ENCODE measurements at regions not wholly inside any gene's neighbourhood (a gene's known extent, or its start where the extent isn't known, plus 50 kb on each side); places are given as distances from the start of the nearest gene placed in this dataset.

DNA sequence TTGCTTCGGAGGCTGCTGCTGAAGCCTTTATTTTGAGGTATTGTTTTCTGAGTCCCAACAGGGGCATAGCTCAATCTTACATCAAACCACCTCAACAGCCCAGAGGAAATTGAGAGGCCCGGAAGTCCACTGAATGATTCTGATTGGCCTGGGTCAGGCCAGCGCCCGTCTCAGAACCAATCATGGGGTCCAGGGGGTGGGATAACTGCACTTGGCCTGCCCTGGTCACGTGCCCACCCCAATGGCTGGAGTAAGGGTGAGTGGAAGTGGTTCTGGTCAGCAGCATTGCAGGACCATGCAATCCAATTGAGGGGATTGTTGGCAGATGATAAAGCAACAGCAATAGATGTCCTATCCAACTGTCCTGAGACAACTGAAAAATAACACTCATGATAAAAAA is 190.6 kb downstream of the HERPUD2 start:
- Mint-ChIP-seq H3K9me3 (no peaks in the 10 kb centered on the region), H3K4me3 (no peak overlapping the region), H3K27me3 (peaks cover 0 to 20% of the 10 kb centered on the region in 2 donors), H3K4me1 (no peaks in the 10 kb centered on the region), H3K36me3 (no peaks in the 10 kb centered on the region), H3K27ac (no peak overlapping the region)
- Histone ChIP-seq H3K4me1 (ENCODE audit: insufficient read depth, low read length) (no peaks in the 10 kb centered on the region), H3K27ac (ENCODE audit: low read depth, low read length) (no peak overlapping the region), H3K36me3 (ENCODE audit: insufficient read depth, low read length) (no peaks in the 10 kb centered on the region), H3K27me3 (ENCODE audit: insufficient read depth, low read length, poor library complexity, severe bottlenecking) (no peaks in the 10 kb centered on the region), H3K9me3 (ENCODE audit: low read length) (no peaks in the 10 kb centered on the region), H3K4me3 (ENCODE audit: low read length) (no peak overlapping the region)
- ChIA-PET POLR2A (no interaction called here), CTCF (no interaction called here)
- no peak for DNase-seq

DNA sequence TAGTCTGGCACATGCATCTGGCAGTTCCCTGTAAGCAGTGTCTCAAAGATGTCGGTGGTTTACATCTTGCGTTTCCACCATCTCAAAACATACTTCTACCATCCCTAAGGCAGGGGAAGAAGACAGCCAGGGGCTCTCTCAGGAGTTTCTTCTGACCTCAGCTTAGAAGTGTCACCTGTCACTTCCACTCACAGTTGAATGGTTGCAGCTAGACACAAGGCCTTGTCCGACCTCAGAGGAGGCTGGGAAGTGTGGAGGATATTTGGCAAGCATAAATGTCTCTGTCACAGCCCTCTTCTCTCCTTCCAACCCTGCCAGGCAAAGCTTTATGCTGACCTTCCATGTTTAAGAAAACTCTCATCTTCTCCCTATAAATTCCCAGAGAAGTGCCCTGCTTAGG is 193.3 kb downstream of the HERPUD2 start:
- no peaks in the 10 kb centered on the region for H3K36me3 ChIP-seq (ENCODE audit: insufficient read depth, low read length)
- CTCF ChIA-PET = no interaction called here
- no peaks in the 10 kb centered on the region for H3K36me3 Mint-ChIP-seq
- POLR2A ChIA-PET = no interaction called here
- H3K9me3 Mint-ChIP-seq = no peaks in the 10 kb centered on the region
- no peak overlapping the region for H3K27ac ChIP-seq (ENCODE audit: low read depth, low read length)
- DNase-seq = no peak
- H3K4me3 Mint-ChIP-seq = no peak overlapping the region
- H3K4me3 ChIP-seq (ENCODE audit: low read length) = no peak overlapping the region
- peaks cover 6 to 26% of the 10 kb centered on the region in 2 donors for H3K27me3 Mint-ChIP-seq
- H3K27ac Mint-ChIP-seq = no peak overlapping the region
- no peaks in the 10 kb centered on the region for H3K27me3 ChIP-seq (ENCODE audit: insufficient read depth, low read length, poor library complexity, severe bottlenecking)
- no peaks in the 10 kb centered on the region for H3K9me3 ChIP-seq (ENCODE audit: low read length)
- no peaks in the 10 kb centered on the region for H3K4me1 Mint-ChIP-seq
- no peaks in the 10 kb centered on the region for H3K4me1 ChIP-seq (ENCODE audit: insufficient read depth, low read length)

DNA sequence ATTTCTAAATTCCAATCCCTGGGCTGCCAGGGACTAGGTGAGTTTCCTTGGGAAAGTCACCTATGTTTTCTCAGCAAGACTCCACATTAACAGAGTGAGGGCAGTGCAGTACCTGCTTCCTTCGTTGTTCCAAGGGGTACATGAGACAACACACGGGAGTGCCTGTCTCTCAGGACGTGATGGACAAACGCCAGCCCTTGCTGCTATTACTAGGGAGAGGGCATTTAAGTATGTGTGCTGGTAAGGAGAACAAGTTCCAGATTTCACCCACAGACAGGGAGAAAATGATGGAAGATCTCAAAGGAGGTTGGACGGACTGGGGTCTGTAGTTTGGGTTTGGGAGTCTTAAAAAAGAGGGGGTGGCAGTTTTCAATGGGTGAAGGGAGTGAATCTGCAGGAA is 195.7 kb downstream of the HERPUD2 start:
- ChIA-PET CTCF (no interaction called here), POLR2A (no interaction called here)
- Mint-ChIP-seq H3K4me3 (no peak overlapping the region), H3K9me3 (no peaks in the 10 kb centered on the region), H3K36me3 (no peaks in the 10 kb centered on the region), H3K27me3 (peaks cover 10 to 31% of the 10 kb centered on the region in 2 donors), H3K27ac (no peak overlapping the region), H3K4me1 (no peaks in the 10 kb centered on the region)
- DNase-seq = no peak
- no peak overlapping the region for H3K27ac ChIP-seq (ENCODE audit: low read depth, low read length)
- H3K27me3 ChIP-seq (ENCODE audit: insufficient read depth, low read length, poor library complexity, severe bottlenecking) = no peaks in the 10 kb centered on the region
- H3K4me1 ChIP-seq (ENCODE audit: insufficient read depth, low read length) = no peaks in the 10 kb centered on the region
- H3K36me3 ChIP-seq (ENCODE audit: insufficient read depth, low read length) = no peaks in the 10 kb centered on the region
- no peaks in the 10 kb centered on the region for H3K9me3 ChIP-seq (ENCODE audit: low read length)
- H3K4me3 ChIP-seq (ENCODE audit: low read length) = no peak overlapping the region

DNA sequence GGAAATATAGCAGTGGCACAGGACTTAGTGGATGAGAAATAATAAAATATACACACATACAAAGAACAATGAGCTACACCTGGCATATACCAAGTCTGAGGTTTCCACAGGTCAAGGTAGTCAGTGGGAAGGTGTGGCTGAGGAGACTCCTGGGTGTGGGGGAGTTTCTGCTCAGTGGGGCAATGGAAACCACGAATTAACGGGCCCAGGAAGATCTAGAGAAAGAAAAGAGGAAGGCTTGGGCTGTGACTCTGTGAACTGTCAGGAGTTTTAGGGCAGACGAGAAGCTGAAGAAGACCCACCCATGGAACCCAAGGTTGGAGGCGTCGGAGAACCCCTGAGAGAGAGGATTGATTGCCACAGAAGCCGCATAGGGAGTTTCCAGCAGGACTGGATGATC is 196.5 kb downstream of the HERPUD2 start:
- H3K4me3 Mint-ChIP-seq = no peak overlapping the region
- Histone ChIP-seq H3K9me3 (ENCODE audit: low read length) (no peaks in the 10 kb centered on the region), H3K27me3 (ENCODE audit: insufficient read depth, low read length, poor library complexity, severe bottlenecking) (no peaks in the 10 kb centered on the region), H3K36me3 (ENCODE audit: insufficient read depth, low read length) (no peaks in the 10 kb centered on the region), H3K4me3 (ENCODE audit: low read length) (no peak overlapping the region), H3K4me1 (ENCODE audit: insufficient read depth, low read length) (no peaks in the 10 kb centered on the region), H3K27ac (ENCODE audit: low read depth, low read length) (no peak overlapping the region)
- no peaks in the 10 kb centered on the region for H3K9me3 Mint-ChIP-seq
- CTCF ChIA-PET = no interaction called here
- no peaks in the 10 kb centered on the region for H3K4me1 Mint-ChIP-seq
- H3K27me3 Mint-ChIP-seq = peaks cover 10 to 26% of the 10 kb centered on the region in 2 donors
- no peaks in the 10 kb centered on the region for H3K36me3 Mint-ChIP-seq
- no peak for DNase-seq
- POLR2A ChIA-PET = no interaction called here
- no peak overlapping the region for H3K27ac Mint-ChIP-seq

DNA sequence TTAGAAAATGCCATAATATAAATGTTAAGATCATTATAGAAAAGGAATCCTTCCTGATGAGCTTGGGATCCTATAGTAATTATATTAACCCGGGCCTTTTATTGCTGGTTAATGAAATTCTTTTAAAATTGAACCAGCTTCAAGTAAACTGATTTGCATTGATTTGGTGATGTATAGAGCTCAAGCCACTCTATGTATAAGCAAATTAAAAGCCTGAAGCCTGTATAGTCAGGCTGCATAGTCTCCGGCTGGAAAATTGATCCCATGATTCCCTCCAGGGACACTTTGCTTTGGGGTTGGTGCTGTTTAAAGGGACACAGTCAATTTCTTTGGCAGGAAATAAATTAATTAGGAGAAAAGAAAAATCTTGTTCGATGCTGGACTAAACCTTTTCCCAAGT is 199.1 kb downstream of the HERPUD2 start:
- H3K4me1 Mint-ChIP-seq = no peaks in the 10 kb centered on the region
- H3K9me3 ChIP-seq (ENCODE audit: low read length) = no peaks in the 10 kb centered on the region
- H3K36me3 ChIP-seq (ENCODE audit: insufficient read depth, low read length) = no peaks in the 10 kb centered on the region
- H3K36me3 Mint-ChIP-seq = no peaks in the 10 kb centered on the region
- H3K4me3 Mint-ChIP-seq = no peak overlapping the region
- no peak for DNase-seq
- POLR2A ChIA-PET = no interaction called here
- CTCF ChIA-PET = no interaction called here
- no peak overlapping the region for H3K4me3 ChIP-seq (ENCODE audit: low read length)
- H3K27ac ChIP-seq (ENCODE audit: low read depth, low read length) = no peak overlapping the region
- no peaks in the 10 kb centered on the region for H3K4me1 ChIP-seq (ENCODE audit: insufficient read depth, low read length)
- no peaks in the 10 kb centered on the region for H3K9me3 Mint-ChIP-seq
- H3K27me3 ChIP-seq (ENCODE audit: insufficient read depth, low read length, poor library complexity, severe bottlenecking) = no peaks in the 10 kb centered on the region
- H3K27ac Mint-ChIP-seq = no peak overlapping the region
- H3K27me3 Mint-ChIP-seq = peaks cover 10 to 29% of the 10 kb centered on the region in 2 donors

DNA sequence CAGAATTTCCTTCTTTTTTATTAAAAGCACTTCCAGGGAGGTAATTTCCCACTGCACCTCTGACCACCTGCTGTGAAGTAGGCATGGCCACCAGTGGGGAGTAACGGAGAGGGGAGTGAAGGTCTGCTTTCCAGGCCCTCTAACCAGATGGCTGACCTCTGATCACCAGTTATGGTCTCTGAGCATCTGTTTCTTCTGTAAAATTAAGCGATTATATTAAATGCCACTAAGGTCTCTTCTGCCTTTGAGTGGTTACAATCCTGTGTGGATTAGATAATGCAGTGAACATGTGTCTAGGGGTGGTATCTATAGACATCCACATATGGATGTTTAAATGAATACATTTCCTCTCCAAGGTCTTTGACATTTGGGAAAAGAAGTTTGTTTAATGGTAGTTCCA is 199.6 kb downstream of the HERPUD2 start:
- H3K27me3 Mint-ChIP-seq = peaks cover 10 to 31% of the 10 kb centered on the region in 2 donors
- ChIA-PET POLR2A (no interaction called here), CTCF (no interaction called here)
- H3K9me3 ChIP-seq (ENCODE audit: low read length) = no peaks in the 10 kb centered on the region
- no peaks in the 10 kb centered on the region for H3K27me3 ChIP-seq (ENCODE audit: insufficient read depth, low read length, poor library complexity, severe bottlenecking)
- H3K4me1 Mint-ChIP-seq = no peaks in the 10 kb centered on the region
- H3K4me3 Mint-ChIP-seq = no peak overlapping the region
- no peaks in the 10 kb centered on the region for H3K36me3 Mint-ChIP-seq
- no peaks in the 10 kb centered on the region for H3K9me3 Mint-ChIP-seq
- no peak overlapping the region for H3K4me3 ChIP-seq (ENCODE audit: low read length)
- no peak overlapping the region for H3K27ac Mint-ChIP-seq
- DNase-seq = no peak
- no peak overlapping the region for H3K27ac ChIP-seq (ENCODE audit: low read depth, low read length)
- no peaks in the 10 kb centered on the region for H3K36me3 ChIP-seq (ENCODE audit: insufficient read depth, low read length)
- no peaks in the 10 kb centered on the region for H3K4me1 ChIP-seq (ENCODE audit: insufficient read depth, low read length)

DNA sequence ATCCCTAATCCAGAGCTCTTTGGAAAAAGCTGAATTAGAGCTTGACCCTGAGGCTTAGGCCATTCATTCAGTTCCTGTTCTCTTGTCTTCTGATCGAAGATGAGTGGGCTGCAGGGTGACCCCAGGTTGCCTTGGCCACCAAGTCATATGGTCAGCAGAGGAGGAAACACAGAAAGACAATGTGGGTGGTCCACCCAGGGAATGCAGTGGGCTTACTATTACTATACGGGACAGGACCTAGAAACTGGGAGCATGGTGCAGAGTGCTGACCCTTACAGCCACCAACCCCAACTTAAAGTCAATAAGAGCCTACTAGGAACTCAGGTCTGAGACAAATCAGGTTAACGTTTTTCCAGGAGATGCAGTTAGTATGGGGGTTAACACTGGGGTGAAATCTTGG is 200.5 kb downstream of the HERPUD2 start:
- Mint-ChIP-seq H3K27me3 (peaks cover 10 to 31% of the 10 kb centered on the region in 2 donors), H3K36me3 (no peaks in the 10 kb centered on the region), H3K4me3 (no peak overlapping the region), H3K4me1 (no peaks in the 10 kb centered on the region), H3K9me3 (no peaks in the 10 kb centered on the region), H3K27ac (no peak overlapping the region)
- Histone ChIP-seq H3K4me1 (ENCODE audit: insufficient read depth, low read length) (no peaks in the 10 kb centered on the region), H3K27ac (ENCODE audit: low read depth, low read length) (no peak overlapping the region), H3K9me3 (ENCODE audit: low read length) (no peaks in the 10 kb centered on the region), H3K4me3 (ENCODE audit: low read length) (no peak overlapping the region), H3K27me3 (ENCODE audit: insufficient read depth, low read length, poor library complexity, severe bottlenecking) (no peaks in the 10 kb centered on the region), H3K36me3 (ENCODE audit: insufficient read depth, low read length) (no peaks in the 10 kb centered on the region)
- ChIA-PET CTCF (no interaction called here), POLR2A (no interaction called here)
- DNase-seq = no peak

DNA sequence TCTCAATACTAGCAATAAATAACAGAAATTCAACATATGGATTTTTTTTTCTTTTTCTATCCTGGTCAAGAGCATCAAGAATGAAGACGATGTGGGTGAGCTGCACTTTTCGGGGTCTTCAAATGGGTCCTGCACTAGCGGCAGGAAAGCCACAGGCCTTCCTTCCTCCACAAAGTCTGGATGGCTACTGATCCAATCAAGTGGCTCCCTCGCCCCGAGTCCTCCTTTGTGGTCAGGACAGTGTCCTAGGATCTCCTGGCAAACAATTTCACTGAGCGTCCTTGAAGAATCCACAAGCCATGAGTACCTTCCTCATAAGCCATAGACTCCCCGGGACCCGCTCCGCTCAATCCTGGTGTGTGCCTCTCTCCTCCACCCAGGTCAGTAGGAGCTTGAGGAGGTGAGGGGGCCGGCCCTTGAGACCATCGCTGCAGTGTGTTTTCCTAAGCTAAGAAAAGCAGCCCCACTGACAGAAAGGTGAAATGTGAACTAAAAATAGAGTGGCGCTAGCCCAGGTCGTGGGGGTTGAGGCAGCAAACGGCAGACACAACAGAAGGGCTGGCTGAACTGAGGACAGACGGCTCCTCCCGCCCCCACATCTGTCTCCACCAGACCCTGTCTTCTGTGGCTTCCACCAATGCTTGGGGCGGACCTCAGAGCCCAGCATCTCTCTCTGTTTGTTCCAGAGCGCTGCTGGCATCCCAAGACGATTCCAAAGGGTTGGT is 202.3 kb downstream of the HERPUD2 start:
- DNase-seq = no peak
- CTCF ChIA-PET = no interaction called here
- H3K4me1 Mint-ChIP-seq = no peaks in the 10 kb centered on the region
- POLR2A ChIA-PET = no interaction called here
- H3K4me3 Mint-ChIP-seq = no peak overlapping the region
- no peaks in the 10 kb centered on the region for H3K4me1 ChIP-seq (ENCODE audit: insufficient read depth, low read length)
- no peak overlapping the region for H3K27ac ChIP-seq (ENCODE audit: low read depth, low read length)
- H3K4me3 ChIP-seq (ENCODE audit: low read length) = no peak overlapping the region
- no peaks in the 10 kb centered on the region for H3K9me3 Mint-ChIP-seq
- peaks cover 8 to 28% of the 10 kb centered on the region in 2 donors for H3K27me3 Mint-ChIP-seq
- H3K9me3 ChIP-seq (ENCODE audit: low read length) = no peaks in the 10 kb centered on the region
- H3K27me3 ChIP-seq (ENCODE audit: insufficient read depth, low read length, poor library complexity, severe bottlenecking) = no peaks in the 10 kb centered on the region
- no peaks in the 10 kb centered on the region for H3K36me3 ChIP-seq (ENCODE audit: insufficient read depth, low read length)
- no peaks in the 10 kb centered on the region for H3K36me3 Mint-ChIP-seq
- no peak overlapping the region for H3K27ac Mint-ChIP-seq

DNA sequence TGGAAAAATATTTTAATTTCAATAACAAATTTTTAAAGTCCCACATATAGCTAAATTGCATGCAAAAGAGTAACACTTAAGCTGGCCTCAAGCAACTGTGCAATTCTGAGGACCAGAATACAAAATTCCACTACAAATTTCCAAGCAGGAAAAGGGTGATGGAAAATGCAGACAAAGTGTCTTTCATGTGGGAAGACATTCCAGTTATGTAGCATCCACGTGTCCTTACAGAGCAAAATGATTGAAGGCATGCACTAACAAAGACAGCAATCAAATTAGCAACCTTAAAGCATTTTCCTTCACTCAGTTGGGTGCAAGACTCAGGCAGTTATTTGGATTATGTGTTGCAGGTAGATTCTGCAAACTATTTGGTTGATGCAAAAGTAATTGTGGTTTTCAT is 203.7 kb downstream of the HERPUD2 start:
- Mint-ChIP-seq H3K4me1 (no peaks in the 10 kb centered on the region), H3K27me3 (peaks cover 5 to 19% of the 10 kb centered on the region in 2 donors), H3K36me3 (no peaks in the 10 kb centered on the region), H3K4me3 (no peak overlapping the region), H3K9me3 (no peaks in the 10 kb centered on the region), H3K27ac (no peak overlapping the region)
- no peak overlapping the region for H3K4me3 ChIP-seq (ENCODE audit: low read length)
- no peaks in the 10 kb centered on the region for H3K36me3 ChIP-seq (ENCODE audit: insufficient read depth, low read length)
- no peak for DNase-seq
- no peaks in the 10 kb centered on the region for H3K27me3 ChIP-seq (ENCODE audit: insufficient read depth, low read length, poor library complexity, severe bottlenecking)
- no peaks in the 10 kb centered on the region for H3K9me3 ChIP-seq (ENCODE audit: low read length)
- no peak overlapping the region for H3K27ac ChIP-seq (ENCODE audit: low read depth, low read length)
- H3K4me1 ChIP-seq (ENCODE audit: insufficient read depth, low read length) = no peaks in the 10 kb centered on the region
- ChIA-PET POLR2A (no interaction called here), CTCF (no interaction called here)
